Mucosa of gallbladder (tissue), 1 donor: ENCODE measurements at regions not wholly inside any gene's neighbourhood (a gene's known extent, or its start where the extent isn't known, plus 50 kb on each side); places are given as distances from the start of the nearest gene placed in this dataset.
"Not testable (repeated sequence)": the region's sequence is repeated elsewhere in the genome, so short reads cannot be mapped to it uniquely, and the experiment has no call there.

ENCODE experiments used
- DNase-seq: peaks from one replicate; pipeline ENCODE4 v3.0.0-alpha.2; 2020; ENCODE audit warnings: low spot score
- donor health status: DM: no; HTN: no; CAD: no.

DNA sequence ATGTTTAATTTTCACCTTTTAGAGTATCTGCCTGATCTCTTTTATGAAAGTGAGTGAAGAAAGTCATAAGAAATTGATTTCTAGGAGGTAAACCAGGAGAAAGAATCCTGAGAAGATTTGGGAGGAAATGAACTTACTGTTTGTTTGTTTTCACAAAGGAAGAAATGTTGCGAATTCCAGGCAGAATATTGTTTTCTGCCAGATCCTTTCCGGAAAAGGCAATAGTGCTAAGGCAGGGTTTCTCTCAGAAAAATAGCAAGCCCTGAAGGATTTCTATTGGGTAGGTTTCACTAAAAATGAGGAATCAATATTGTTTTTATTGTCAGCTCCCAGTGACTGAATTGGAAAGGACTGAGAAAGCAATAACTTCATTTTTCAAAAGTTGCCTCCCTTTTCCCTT lies 85.7 kb upstream of the TGFBR2 start:
- no peak for DNase-seq

GRCh38 chr3:30521156-30521715 lies 85.2 kb upstream of the TGFBR2 start:
- DNase-seq: no peak

- no peak for DNase-seq
These were observed 83.9 kb upstream of the TGFBR2 start for GRCh38 chr3:30522476-30522875.

GRCh38 chr3:30523366-30523765 lies 83.0 kb upstream of the TGFBR2 start:
- no peak for DNase-seq

DNA sequence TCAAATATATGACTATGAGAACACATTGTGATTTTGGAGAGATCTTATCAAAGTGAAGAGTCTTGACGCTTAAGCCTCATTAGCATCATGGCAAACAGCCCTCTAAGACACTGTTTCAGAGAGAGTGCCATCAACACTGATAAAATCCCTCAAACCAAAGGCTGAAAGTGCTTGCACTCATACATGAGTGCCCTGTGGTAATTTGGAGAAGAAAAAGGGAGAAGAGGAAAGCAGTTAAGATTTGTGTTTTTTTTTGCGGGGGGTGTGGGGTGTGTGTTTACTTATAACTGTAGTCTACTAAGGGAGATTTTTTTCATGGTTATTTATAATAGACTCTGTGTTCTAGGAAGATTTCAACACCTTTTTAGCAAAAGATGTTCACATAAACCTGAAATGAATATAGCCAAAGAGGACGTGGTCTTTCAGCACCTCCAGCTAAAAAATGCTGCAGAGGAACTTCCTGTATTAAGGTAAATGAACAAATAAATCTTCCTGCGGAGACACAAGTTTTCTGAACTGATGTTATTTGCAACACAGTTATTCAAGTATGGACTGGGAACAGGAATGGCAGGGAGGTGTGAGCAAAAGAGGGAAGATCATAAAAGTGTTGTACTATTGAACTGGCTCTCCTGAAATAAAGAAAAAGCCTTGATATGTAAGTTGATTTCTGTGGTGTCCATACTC lies 81.9 kb upstream of the TGFBR2 start:
- DNase-seq: no peak

DNA sequence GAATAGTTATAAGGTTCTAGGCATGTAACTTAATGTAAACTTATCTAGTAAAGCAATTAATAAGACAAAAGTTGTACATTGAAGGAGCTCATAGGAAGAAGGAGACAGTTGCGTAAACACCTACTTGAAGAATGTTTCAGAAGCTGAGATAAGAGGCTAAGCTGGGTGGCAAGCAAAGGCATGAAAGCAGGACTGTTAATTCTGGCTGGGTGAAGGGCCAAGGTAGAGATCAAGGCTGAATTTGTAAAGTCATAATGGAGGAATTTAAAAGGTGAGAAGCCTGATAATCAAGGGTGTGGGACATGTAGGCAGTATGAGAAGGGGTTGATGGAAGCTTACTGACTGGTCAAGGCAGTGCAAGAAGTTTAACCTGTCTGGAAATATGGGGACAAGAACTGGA lies 80.4 kb upstream of the TGFBR2 start:
- DNase-seq: no peak

GRCh38 chr3:30527186-30527585 lies 79.2 kb upstream of the TGFBR2 start:
- no peak for DNase-seq

DNA sequence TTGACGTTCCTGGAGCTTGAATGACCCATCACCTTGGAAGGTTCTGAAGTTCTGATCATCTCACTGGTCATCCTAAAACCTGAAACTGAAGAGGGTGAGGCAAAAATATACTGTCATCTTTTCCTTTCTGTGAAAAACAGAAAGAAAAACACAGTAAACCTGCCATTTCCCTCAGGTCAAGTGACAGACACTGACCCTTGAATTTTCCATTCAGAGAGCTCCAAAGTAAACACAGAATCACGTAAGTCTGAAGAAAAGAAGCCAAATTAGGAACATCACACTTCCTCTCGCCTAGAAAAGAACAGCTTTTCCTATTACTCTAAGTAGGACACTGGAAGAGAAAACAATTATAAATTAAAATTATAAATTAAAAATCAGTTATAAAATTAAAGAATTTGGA lies 78.7 kb upstream of the TGFBR2 start:
- no peak for DNase-seq

- no peak for DNase-seq
These were observed 76.3 kb upstream of the TGFBR2 start for GRCh38 chr3:30530084-30530483.

DNA sequence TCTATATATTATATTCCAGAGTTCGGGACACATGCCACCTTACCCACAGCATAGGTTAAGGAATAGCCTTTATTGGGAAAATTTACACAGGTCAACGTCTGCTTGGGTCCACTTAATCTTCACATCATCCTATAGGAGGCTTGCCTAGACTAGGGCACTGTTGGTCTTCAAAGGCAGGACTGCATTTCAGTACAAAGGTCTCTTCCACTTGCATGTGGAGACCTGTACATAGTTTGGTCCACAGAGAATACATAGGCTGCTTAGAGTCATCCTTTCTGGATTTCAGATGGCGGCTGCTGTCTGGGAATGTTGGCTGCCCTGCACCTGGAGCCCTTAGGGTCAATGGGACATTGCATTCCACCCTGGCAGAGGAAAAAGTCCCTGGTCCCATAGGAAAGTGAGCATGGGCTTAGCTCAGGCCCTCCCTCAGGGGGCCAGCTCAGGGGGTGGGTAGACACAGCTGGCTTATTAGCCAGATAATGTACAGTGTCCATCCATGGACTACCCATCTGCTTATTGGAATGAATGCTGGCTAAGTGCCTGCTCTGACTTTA lies 75.3 kb upstream of the TGFBR2 start:
- DNase-seq: no peak

DNA sequence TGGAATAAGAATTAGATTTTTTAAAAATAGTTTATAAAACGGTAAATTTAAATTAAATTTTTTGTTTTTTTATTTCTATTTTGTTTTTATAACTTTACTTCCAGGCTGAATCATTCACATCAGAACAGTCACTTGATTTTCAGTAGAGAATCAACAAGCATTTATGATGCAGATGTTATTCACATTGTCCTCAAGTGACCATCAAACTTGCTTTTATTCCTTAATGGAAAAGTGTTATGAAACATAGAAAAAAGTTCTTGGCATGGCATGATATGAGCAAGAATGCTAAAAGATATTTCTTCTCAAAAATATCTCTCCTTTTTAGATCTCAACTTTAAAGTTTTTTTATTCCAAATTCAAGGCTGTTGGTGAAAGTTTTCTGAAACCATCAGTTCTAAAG lies 70.9 kb upstream of the TGFBR2 start:
- DNase-seq: no peak

GRCh38 chr3:30538791-30539190 lies 67.6 kb upstream of the TGFBR2 start:
- DNase-seq: no peak

GRCh38 chr3:30539206-30539605 lies 67.2 kb upstream of the TGFBR2 start:
- no peak for DNase-seq

- no peak for DNase-seq
These were observed 66.6 kb upstream of the TGFBR2 start for GRCh38 chr3:30539772-30540171.

- not testable (repeated sequence) for DNase-seq
These were observed 65.2 kb upstream of the TGFBR2 start for GRCh38 chr3:30541156-30541555.

GRCh38 chr3:30542897-30543296 lies 63.5 kb upstream of the TGFBR2 start:
- DNase-seq: no peak

GRCh38 chr3:30544812-30545211 lies 61.6 kb upstream of the TGFBR2 start:
- no peak for DNase-seq

DNA sequence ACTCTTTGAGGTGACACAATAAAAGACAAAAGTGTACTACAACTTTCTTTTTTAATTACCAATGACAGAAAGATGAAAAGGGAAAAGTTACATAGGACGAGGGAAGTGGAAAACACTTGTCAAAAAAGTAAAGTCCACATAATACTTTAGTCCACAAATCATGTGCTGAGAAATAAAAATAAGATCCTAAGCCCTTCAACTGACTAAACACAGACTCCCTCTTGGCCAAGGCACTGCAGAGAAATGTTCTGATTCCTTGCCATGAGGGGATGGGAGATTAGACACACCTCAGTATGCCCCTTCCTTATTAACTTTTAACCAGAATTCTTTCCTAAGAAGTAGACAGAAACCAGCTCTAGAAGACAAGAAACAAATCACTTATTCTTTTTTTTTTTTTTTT lies 59.5 kb upstream of the TGFBR2 start:
- no peak for DNase-seq

DNA sequence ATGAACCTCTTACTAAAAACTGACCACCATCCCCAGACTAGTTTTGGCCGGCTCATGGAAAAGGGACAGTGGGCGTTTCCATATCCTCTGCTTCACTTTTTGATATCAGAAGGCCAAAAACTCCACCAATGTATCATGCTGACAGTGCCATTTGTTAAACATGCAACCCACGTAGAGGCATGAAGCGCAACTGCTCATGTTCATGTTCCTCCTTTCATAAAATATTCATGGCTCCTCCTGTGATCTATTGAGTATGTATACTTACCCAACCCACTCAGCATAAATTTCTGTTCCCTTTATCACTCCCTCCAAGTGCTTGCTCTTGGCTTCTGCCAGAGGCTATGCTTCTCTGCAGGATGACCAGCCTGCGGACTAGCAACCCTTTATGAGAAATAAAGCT lies 58.7 kb upstream of the TGFBR2 start:
- DNase-seq: no peak

GRCh38 chr3:30548600-30548999 lies 57.8 kb upstream of the TGFBR2 start:
- no peak for DNase-seq

DNA sequence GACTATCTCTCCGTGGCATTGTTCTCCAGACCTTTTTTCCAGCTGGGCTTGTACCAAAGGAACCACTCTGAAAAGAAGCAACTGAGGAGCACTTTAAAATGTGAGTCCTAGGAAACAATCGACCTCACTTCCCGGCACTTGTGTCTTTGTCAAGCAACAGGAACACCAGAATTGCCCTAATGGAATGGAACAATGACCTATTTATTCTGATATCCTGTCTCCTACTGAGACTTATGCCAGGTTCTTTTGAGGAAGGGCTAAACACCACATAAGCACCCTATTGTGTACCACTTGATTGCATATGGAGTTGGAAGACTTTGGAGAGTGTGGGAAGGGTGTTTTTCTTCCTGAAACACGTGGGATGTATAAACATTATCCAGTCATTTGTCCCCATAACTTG lies 56.8 kb upstream of the TGFBR2 start:
- DNase-seq: no peak

DNA sequence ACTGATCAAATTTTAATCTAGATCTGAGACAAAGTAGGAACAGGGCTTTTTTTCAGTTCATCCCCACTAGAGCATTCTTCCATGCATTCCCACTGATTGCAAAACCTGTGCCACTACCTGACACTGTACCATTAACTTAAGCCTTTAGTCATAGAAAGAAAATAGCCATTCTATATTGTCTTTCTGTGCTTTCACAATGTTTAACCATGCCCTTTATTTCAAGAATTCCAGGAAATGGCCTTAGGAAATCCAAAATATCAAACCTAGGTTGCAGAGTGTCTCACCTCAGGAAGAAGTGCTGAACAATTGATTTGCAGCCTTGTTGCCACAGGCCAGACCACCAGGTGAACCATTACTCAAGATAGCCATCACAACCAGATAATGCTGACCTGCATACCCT lies 56.2 kb upstream of the TGFBR2 start:
- DNase-seq: no peak

DNA sequence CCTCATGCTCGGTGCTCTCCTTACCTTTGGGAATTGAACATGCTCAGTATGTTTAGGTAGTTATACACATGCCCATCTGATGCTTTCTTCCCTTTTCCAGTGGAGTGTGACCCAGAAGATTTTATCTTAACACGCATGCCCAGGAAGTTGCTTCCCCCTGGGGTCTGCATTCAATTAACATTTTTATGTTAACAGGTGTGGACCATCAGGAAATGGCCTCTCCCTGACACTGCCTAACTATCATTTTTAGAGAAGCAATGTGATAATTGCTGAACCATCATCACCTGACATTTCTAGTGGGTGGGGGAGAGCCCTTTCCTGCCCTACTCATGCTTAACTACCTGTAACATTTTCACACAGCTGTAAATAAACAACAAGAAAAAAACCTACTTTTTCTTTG lies 55.1 kb upstream of the TGFBR2 start:
- DNase-seq: no peak

DNA sequence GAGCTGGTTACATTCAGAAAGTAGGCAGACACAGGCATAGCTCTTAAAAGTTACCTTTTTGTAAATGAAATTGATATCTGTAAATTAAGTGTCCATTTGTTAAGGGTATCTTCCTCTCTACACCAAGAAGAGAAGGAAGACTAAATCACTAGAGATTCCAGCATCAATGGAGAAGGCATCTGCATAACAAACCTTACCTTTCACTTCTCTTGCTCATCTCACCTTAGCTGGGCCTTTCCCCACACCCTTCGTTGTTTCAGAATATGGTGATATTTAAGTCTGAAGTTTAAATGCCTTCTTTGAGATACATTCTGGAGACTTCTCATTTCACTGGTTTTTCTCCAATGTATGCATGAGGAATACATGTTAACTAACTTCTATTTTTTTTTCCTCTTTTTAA lies 54.5 kb upstream of the TGFBR2 start:
- no peak for DNase-seq
